Fibroblast of the conjunctiva (primary cell): ENCODE measurements at regions not wholly inside any gene's neighbourhood (a gene's known extent, or its start where the extent isn't known, plus 50 kb on each side); places are given as distances from the start of the nearest gene placed in this dataset.

Experiments used
- DNase-seq: peaks from one replicate; pipeline ENCODE4 v3.0.0-alpha.2; 2010; ENCODE audit warnings: low read depth

- DNase-seq, result no peak
Measured at GRCh38 chrX:38991656-38992440, 190.6 kb downstream of the MID1IP1 start.

- DNase-seq, result no peak
Measured at GRCh38 chrX:38992441-38993096, 191.3 kb downstream of the MID1IP1 start.

GRCh38 chrX:38993500-38993899 is 192.2 kb downstream of the MID1IP1 start:
- DNase-seq, result no peak

- DNase-seq, result no peak
Measured at GRCh38 chrX:38999099-38999498, 197.8 kb downstream of the MID1IP1 start.

- no peak for DNase-seq
Measured at GRCh38 chrX:38999967-39000745, 198.9 kb downstream of the MID1IP1 start.

GRCh38 chrX:39000802-39001201 is 199.5 kb downstream of the MID1IP1 start:
- DNase-seq, result no peak

- no peak for DNase-seq
Measured at GRCh38 chrX:39002466-39002865, 201.2 kb downstream of the MID1IP1 start.

- DNase-seq, result no peak
Measured at GRCh38 chrX:39008549-39008948, 207.3 kb downstream of the MID1IP1 start.

GRCh38 chrX:39011454-39012221 is 210.4 kb downstream of the MID1IP1 start:
- DNase-seq, result no peak

- DNase-seq, result no peak
Measured at GRCh38 chrX:39012621-39013111, 211.4 kb downstream of the MID1IP1 start.

- DNase-seq, result no peak
Measured at GRCh38 chrX:39016556-39016955, 215.3 kb downstream of the MID1IP1 start.

- no peak for DNase-seq
Measured at GRCh38 chrX:39017077-39017476, 215.8 kb downstream of the MID1IP1 start.

- no peak for DNase-seq
Measured at GRCh38 chrX:39017716-39018115, 216.5 kb downstream of the MID1IP1 start.

GRCh38 chrX:39018541-39018940 is 217.3 kb downstream of the MID1IP1 start:
- DNase-seq, result no peak

GRCh38 chrX:39019056-39019455 is 217.8 kb downstream of the MID1IP1 start:
- no peak for DNase-seq

- no peak for DNase-seq
Measured at GRCh38 chrX:39020051-39020669, 218.9 kb downstream of the MID1IP1 start.

- no peak for DNase-seq
Measured at GRCh38 chrX:39022106-39022505, 220.8 kb downstream of the MID1IP1 start.

GRCh38 chrX:39029221-39029620 is 228.0 kb downstream of the MID1IP1 start:
- no peak for DNase-seq

- DNase-seq, result no peak
Measured at GRCh38 chrX:39030636-39031035, 229.4 kb downstream of the MID1IP1 start.

- DNase-seq, result no peak
Measured at GRCh38 chrX:39039890-39040289, 238.6 kb downstream of the MID1IP1 start.

GRCh38 chrX:39043838-39044550 is 242.7 kb downstream of the MID1IP1 start:
- DNase-seq, result no peak
